MM.1S (cell line): ENCODE measurements at regions not wholly inside any gene's neighbourhood (a gene's known extent, or its start where the extent isn't known, plus 50 kb on each side); places are given as distances from the start of the nearest gene placed in this dataset.

ENCODE experiments used
- DNase-seq: peaks from one replicate; pipeline ENCODE4 v3.0.0-alpha.2; 2015
- H2AFZ ChIP-seq: fragments of 300-600 bp; sonication (generic); 2 replicates; pipeline ENCODE4 v1.6.0; 2016; ENCODE audit warnings: antibody characterized with exemption, low read length
- H3F3A ChIP-seq: fragments of 300-600 bp; sonication (generic); 2 replicates; pipeline ENCODE4 v1.6.1; 2016; ENCODE audit warnings: mild to moderate bottlenecking, antibody characterized with exemption, low read length, moderate library complexity, mixed read lengths; ENCODE audit not compliant: insufficient read depth
- H3K27ac ChIP-seq: fragments of 300-600 bp; sonication (generic); 2 replicates; pipeline ENCODE4 v1.5.1; 2016; ENCODE audit warnings: mild to moderate bottlenecking, low read length
- H3K27me3 ChIP-seq: fragments of 300-600 bp; sonication (generic); replicated peaks from 2 replicates; pipeline ENCODE4 v1.6.0; 2016; ENCODE audit warnings: low read length; ENCODE audit not compliant: insufficient read depth
- H3K36me3 ChIP-seq: fragments of 300-600 bp; sonication (generic); replicated peaks from 2 replicates; pipeline ENCODE4 v1.6.1; 2016; ENCODE audit warnings: mild to moderate bottlenecking, low read length, mixed read lengths; ENCODE audit not compliant: insufficient read depth
- H3K4me1 ChIP-seq: fragments of 300-600 bp; sonication (generic); 2 replicates; pipeline ENCODE4 v1.6.1; 2016; ENCODE audit warnings: low read length, mixed read lengths
- H3K4me2 ChIP-seq: fragments of 300-600 bp; sonication (generic); 2 replicates; pipeline ENCODE4 v1.6.0; 2016; ENCODE audit warnings: low read depth, low read length
- H3K4me3 ChIP-seq: fragments of 300-600 bp; sonication (generic); 2 replicates; pipeline ENCODE4 v1.5.1; 2016; ENCODE audit warnings: low read length, mixed read lengths
- H3K79me2 ChIP-seq: fragments of 300-600 bp; sonication (generic); 2 replicates; pipeline ENCODE4 v1.6.1; 2016; ENCODE audit warnings: mixed run types, low read length, mixed read lengths
- H3K9ac ChIP-seq: fragments of 300-600 bp; sonication (generic); 2 replicates; pipeline ENCODE4 v1.6.1; 2016; ENCODE audit warnings: low read length, mixed read lengths
- H3K9me2 ChIP-seq: fragments of 300-600 bp; sonication (generic); replicated peaks from 2 replicates; pipeline ENCODE4 v1.6.1; 2016; ENCODE audit warnings: mild to moderate bottlenecking, low read length, mixed read lengths; ENCODE audit not compliant: insufficient read depth
- H3K9me3 ChIP-seq: fragments of 300-600 bp; sonication (generic); replicated peaks from 2 replicates; pipeline ENCODE4 v1.6.1; 2016; ENCODE audit warnings: mild to moderate bottlenecking, low read length, mixed read lengths; ENCODE audit not compliant: insufficient read depth
- H4K20me1 ChIP-seq: fragments of 300-600 bp; sonication (generic); 2 replicates; pipeline ENCODE4 v1.6.1; 2016; ENCODE audit warnings: mild to moderate bottlenecking, low read length, moderate library complexity, mixed read lengths; ENCODE audit not compliant: insufficient read depth
- EZH2 ChIP-seq: fragments of 300-600 bp; sonication (generic); optimal IDR thresholded peaks from 2 replicates; pipeline ENCODE3; 2017; ENCODE audit warnings: low read depth, mild to moderate bottlenecking, antibody characterized with exemption, low read length, mixed read lengths
- EZH2phosphoT487 ChIP-seq: fragments of 300-600 bp; sonication (generic); IDR thresholded peaks from 2 replicates; pipeline ENCODE4 v1.6.1; 2018; ENCODE audit warnings: antibody characterized with exemption, low read length
- TF ChIP-seq, protein P1 (sequence below): fragments of 300-600 bp; sonication (generic); IDR thresholded peaks from 2 replicates; pipeline ENCODE4 v1.5.1; 2016; ENCODE audit warnings: antibody characterized with exemption, low read length, mixed read lengths

DNA sequence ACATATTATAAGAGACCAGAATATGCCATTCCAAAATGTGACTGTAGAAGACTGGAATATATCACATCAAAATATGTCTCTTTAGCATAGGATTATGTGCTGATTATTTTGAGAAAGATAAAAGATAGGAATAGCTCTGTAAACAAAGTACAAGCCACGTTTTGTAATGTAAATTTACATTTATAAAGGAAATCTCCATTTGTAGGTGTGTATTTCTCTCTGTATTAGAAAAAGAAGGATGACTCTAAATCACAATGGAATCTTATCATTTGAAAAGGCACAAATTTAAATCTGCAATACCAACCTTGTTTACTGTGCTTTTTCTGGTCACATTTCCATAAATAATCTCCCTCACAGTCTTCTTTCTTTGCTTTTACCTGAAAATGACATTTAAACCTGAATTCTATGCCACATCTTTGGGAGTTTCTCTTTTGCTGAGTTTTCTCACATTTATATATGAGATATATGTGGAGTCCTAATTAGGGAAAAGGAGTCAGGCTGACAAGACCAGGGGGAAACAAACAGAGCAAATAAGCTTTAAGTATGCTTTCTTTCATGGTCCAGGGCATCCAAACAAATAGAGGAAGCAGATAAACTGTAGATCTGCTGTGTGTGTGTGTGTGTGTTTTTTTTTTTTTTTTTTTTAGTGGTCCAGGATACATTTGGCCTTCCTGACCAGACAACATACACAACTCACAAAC lies 244.0 kb downstream of the CPXCR1 start:
- Histone ChIP-seq H3K79me2 (no peaks in the 10 kb centered on the region), H3K9me3 (no peaks in the 10 kb centered on the region), H4K20me1 (no peaks in the 10 kb centered on the region), H3K9ac (no peak overlapping the region), H2AFZ (no peak overlapping the region), H3F3A (no peaks in the 10 kb centered on the region), H3K4me2 (no peak overlapping the region), H3K4me3 (no peak overlapping the region), H3K27me3 (no peaks in the 10 kb centered on the region), H3K36me3 (no peaks in the 10 kb centered on the region), H3K27ac (no peak overlapping the region), H3K9me2 (no peaks in the 10 kb centered on the region), H3K4me1 (no peaks in the 10 kb centered on the region)
- DNase-seq: no peak
- TF ChIP-seq EZH2: no peak
- TF ChIP-seq EZH2phosphoT487: no peak
- TF ChIP-seq, protein P1, sequence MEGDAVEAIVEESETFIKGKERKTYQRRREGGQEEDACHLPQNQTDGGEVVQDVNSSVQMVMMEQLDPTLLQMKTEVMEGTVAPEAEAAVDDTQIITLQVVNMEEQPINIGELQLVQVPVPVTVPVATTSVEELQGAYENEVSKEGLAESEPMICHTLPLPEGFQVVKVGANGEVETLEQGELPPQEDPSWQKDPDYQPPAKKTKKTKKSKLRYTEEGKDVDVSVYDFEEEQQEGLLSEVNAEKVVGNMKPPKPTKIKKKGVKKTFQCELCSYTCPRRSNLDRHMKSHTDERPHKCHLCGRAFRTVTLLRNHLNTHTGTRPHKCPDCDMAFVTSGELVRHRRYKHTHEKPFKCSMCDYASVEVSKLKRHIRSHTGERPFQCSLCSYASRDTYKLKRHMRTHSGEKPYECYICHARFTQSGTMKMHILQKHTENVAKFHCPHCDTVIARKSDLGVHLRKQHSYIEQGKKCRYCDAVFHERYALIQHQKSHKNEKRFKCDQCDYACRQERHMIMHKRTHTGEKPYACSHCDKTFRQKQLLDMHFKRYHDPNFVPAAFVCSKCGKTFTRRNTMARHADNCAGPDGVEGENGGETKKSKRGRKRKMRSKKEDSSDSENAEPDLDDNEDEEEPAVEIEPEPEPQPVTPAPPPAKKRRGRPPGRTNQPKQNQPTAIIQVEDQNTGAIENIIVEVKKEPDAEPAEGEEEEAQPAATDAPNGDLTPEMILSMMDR: no peak

DNA sequence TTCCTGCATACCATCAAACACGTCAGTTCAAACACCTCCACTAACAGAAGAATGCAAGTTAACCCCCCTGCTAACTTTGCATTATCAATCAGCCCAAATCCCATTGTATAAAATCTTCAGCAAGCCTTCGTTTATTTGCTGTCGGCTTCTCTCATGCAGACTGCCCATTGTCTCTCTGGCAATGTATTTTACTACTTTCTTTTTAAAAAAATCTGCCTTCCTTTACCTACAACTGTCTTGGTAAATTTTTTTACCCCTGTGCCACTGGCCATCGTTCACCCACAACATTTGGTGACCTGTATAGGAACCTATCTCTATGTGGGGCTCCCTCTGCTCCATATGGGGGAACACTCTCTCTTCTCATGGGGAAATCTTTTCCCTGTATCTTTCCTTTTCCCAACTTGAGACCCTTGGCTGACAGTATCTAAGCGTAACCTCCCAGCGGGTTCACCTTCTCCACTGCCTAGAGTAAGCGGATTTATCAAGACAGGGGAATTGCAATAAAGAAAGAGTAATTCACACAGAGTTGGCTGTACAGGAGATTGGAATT lies 244.6 kb downstream of the CPXCR1 start:
- no peaks in the 10 kb centered on the region for H4K20me1 ChIP-seq
- no peak overlapping the region for H3K4me3 ChIP-seq
- no peaks in the 10 kb centered on the region for H3K9me2 ChIP-seq
- H3K4me1 ChIP-seq: no peaks in the 10 kb centered on the region
- H3K9me3 ChIP-seq: no peaks in the 10 kb centered on the region
- H3K27me3 ChIP-seq: no peaks in the 10 kb centered on the region
- DNase-seq: no peak
- H3K27ac ChIP-seq: no peak overlapping the region
- no peak overlapping the region for H3K9ac ChIP-seq
- H2AFZ ChIP-seq: no peak overlapping the region
- no peaks in the 10 kb centered on the region for H3F3A ChIP-seq
- no peaks in the 10 kb centered on the region for H3K36me3 ChIP-seq
- TF ChIP-seq EZH2 (no peak), EZH2phosphoT487 (no peak)
- TF ChIP-seq, protein P1: no peak
- no peaks in the 10 kb centered on the region for H3K79me2 ChIP-seq
- no peak overlapping the region for H3K4me2 ChIP-seq

DNA sequence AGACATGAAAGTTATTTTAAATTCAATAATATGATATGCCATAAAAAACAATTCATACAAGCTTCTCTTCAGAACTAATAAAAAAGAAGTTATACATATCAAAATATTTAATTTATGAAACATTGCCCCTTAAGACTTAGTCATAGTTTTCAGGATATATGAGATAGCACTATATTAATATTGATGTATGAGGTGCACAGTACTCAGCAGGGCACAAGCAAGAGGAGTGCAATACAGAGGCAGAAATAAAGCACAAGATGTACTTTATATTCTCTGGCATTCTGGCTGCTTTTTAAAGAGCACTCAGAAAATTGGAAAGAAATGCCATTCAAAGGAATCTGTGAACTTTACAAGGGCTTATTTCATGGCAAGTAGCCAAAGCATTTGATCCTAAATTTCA lies 274.9 kb downstream of the CPXCR1 start:
- Histone ChIP-seq H3K4me3 (no peak overlapping the region), H3K79me2 (no peaks in the 10 kb centered on the region), H3K4me2 (no peak overlapping the region), H3K27me3 (no peaks in the 10 kb centered on the region), H3F3A (no peaks in the 10 kb centered on the region), H3K27ac (no peak overlapping the region), H3K36me3 (no peaks in the 10 kb centered on the region), H4K20me1 (no peaks in the 10 kb centered on the region), H3K9me2 (no peaks in the 10 kb centered on the region), H3K9ac (no peak overlapping the region), H3K4me1 (no peaks in the 10 kb centered on the region), H3K9me3 (no peaks in the 10 kb centered on the region), H2AFZ (no peak overlapping the region)
- no peak for DNase-seq
- TF ChIP-seq, protein P1: no peak
- TF ChIP-seq EZH2: no peak
